DMS114 treated with DMSO at 0.1 percent for 48 hours (cell line): ENCODE measurements at regions not wholly inside any gene's neighbourhood (a gene's known extent, or its start where the extent isn't known, plus 50 kb on each side); places are given as distances from the start of the nearest gene placed in this dataset.

Source experiments
- DNase-seq: peaks from one replicate; lab custom pipeline; 2025; ENCODE audit not compliant: unreplicated experiment; lab: John Stamatoyannopoulos, UW

- no peak for DNase-seq
These were observed 251.6 kb downstream of the IRX2 start for GRCh38 chr5:2499917-2500316.

- no peak for DNase-seq
These were observed 254.6 kb downstream of the IRX2 start for GRCh38 chr5:2496891-2497290.

GRCh38 chr5:2496126-2496525, 255.4 kb downstream of the IRX2 start:
- DNase-seq, result no peak

- DNase-seq, result no peak
These were observed 258.1 kb downstream of the IRX2 start for GRCh38 chr5:2493356-2493755.

GRCh38 chr5:2492476-2492875, 259.0 kb downstream of the IRX2 start:
- DNase-seq, result no peak

DNA sequence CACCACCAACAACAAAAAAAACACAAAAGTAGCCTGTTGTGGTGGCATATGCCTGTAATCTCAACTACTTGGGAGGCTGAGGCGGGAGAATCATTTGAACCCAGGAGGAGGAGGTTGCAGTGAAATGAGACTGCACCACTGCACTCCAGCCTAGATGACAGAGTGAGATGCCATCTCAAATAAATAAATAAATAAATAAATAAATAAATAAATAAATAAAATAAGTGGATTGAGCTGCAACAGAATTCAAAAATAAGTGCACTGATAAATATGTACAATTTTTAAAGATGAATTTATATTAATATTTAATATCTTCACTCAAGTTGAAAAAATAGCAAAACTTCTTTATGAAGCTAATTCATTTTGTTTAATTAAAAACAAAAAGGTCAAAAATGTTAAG, 259.6 kb downstream of the IRX2 start:
- no peak for DNase-seq

GRCh38 chr5:2489306-2489705, 262.2 kb downstream of the IRX2 start:
- DNase-seq, result no peak

GRCh38 chr5:2488593-2488992, 262.9 kb downstream of the IRX2 start:
- no peak for DNase-seq

- DNase-seq, result no peak
These were observed 264.2 kb downstream of the IRX2 start for GRCh38 chr5:2487152-2487763.

DNA sequence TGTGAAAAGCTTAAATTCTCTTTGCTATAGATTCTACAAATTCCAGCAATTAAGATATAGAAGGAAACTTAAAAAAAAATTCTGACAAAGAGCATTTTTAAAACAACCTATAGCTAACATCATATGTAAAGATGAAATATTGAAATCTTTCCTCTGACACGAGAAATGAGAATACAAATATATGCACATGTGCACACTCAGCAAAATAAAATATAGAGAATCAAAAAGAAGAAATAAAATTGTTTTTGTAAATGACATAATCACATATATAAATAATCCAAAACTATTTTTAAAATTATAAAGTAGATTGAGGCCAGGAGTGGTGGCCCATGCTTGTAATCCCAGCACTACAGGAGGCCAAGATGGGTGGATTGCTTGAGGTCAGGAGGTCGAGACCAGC, 265.1 kb downstream of the IRX2 start:
- no peak for DNase-seq

DNA sequence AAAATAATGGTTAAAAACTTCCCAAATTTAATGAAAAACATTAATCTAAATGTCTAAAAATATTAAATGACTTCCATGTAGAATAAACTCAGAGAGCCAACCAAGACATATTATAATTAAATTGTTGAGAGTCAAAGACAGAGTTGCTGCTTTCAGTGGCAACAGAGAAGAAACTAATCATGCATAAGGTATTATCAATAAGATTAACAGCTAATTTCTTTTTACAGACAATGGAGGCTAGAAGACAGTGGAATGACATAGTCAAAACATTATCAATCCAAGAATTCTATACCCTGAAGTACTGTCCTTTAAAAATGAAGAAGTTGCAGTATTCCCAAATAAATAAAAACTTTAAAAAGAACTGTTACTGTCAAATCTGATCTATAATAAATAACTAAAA, 268.7 kb downstream of the IRX2 start:
- no peak for DNase-seq

DNA sequence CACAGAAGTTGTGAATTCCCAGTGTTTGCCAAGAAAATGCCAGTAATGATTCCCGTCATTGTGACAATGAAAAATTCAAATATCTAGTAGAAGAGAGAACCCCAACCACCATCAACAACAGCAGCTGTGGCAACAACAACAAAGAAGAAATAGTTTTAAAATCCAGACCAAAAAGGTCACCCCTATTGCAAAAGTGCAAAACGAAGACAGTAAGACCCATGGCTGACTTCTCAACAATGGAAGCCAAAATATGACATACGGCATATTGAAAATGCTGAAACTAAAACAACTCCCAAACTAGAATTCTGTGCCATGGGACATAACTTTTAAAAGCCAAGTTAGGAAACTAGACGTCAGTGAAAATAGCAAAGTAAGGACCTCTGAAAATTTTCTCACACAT, 270.6 kb downstream of the IRX2 start:
- DNase-seq, result no peak

GRCh38 chr5:2475902-2476301, 275.6 kb downstream of the IRX2 start:
- DNase-seq, result no peak

DNA sequence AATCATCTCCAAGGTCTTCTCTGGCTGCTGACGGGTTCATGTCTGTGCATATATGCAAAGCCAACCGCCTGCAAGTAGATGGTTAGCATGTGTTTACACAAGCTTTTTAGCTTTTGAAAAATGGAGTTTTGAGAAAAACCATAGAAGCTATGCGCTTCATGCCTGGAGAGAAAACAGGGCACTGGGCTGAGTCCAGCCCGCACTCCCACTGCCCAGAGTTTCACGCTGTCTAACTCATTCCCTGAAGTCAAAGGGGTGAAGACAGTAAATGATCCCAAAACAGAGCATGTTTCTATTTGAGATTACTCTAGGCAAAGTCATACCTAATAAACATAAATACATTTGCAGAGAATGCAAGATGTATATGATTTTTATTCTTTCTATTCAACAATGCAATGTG, 278.8 kb downstream of the IRX2 start:
- no peak for DNase-seq

DNA sequence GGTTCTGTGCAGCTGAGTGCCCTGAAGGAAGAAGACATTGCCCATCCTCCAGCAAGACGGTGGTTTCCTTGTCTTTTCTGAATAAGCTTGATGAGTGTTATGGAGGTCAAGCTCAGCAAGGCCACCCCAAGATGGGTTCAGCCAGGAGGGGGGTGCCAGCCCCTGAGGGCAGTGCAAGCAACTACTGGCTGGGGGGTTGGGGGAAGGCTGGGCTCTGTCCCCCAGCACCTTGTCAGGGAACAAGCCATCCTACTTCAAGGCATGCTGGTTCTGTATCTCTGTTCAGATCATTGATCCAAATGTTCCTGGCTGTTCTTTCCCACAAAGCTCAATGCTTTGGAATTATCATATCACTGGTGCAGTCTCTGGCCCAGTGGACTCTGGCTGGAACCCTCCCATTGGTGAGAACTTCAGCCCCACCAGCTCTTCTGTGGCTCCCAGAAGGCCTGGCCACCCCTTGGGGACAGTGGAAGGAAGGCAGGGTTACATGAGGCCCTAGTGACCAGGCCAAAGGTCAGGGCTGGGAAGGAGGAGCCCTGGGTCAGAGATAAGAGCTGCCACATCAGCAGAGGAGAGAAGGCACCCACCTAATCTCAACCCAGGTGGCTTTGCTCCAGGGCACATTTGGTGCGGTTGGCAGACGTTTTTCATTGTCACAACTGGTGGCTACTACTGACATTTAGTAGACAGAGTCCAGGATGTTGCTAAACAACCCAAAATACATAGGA, 280.2 kb downstream of the IRX2 start:
- DNase-seq, result no peak

- DNase-seq, result no peak
These were observed 284.5 kb downstream of the IRX2 start for GRCh38 chr5:2466966-2467365.

- DNase-seq, result no peak
These were observed 286.1 kb downstream of the IRX2 start for GRCh38 chr5:2465383-2465782.

- DNase-seq, result no peak
These were observed 287.3 kb downstream of the IRX2 start for GRCh38 chr5:2464141-2464540.

- no peak for DNase-seq
These were observed 289.5 kb downstream of the IRX2 start for GRCh38 chr5:2461701-2462691.

- no peak for DNase-seq
These were observed 291.4 kb downstream of the IRX2 start for GRCh38 chr5:2460098-2460497.

- no peak for DNase-seq
These were observed 292.2 kb downstream of the IRX2 start for GRCh38 chr5:2459251-2459650.

DNA sequence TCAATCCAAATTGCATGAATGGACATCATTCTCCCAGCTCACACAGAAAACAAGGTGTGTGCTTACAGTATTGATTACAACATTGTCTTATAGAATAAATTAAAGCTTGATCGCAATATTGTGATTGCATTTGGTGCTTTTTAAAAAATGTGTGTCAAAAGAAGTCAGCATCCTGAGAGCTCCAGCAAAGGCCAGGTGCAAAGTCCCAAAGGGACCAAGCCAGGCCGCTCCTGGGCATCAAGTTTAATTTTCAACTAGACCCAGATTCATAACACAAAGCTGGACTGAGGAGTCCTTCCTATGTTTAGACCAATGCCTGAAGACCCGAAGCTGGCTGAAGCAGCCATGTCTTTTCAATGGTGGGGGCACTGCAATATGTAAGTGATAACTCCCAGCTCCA, 295.6 kb downstream of the IRX2 start:
- no peak for DNase-seq
